NCI-H2029 (cell line): ENCODE measurements at regions not wholly inside any gene's neighbourhood (a gene's known extent, or its start where the extent isn't known, plus 50 kb on each side); places are given as distances from the start of the nearest gene placed in this dataset.
"Not testable (repeated sequence)": the region's sequence is repeated elsewhere in the genome, so short reads cannot be mapped to it uniquely, and the experiment has no call there.

Experiments
- DNase-seq: peaks from one replicate; lab custom pipeline; 2025; lab: John Stamatoyannopoulos, UW

DNA sequence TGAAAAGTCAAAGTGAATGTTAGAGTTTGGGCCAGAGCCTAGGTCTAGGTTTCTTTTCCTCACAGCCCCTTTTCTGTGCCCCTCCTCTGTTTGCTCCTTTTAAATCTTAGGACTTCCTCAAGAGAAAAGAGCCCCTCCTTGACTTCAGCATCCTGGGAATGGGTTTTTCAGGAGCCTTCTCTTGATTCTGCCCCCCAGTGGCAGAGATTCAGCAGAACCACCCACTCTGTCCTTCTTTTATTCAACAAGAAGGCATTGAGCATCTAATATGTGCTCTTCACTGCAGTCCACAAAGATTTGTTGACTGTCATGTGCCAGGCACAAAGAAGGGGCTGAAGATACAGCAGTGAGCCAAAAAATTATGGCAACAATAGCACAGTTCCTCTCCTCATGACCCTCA lies 270.8 kb upstream of the CDH5 start:
- DNase-seq = no peak

DNA sequence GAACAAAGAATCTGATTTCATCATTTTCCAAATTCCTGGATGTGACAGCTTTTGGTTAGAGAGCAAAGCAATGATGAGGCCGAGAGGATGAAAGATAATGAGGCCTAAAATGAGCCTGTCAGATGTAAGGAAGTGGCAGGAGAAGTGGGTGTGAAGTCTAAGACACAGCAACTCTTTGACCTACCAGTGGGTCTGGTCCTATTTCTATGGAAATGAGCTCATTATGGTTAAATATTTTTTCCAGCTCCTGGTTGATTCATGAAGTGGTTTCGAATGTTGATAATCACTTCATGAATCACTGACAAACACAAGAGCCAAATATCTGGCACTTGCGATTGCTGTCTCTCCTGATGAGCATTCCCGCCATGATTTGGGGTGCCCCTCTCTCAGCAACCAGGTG lies 273.3 kb upstream of the CDH5 start:
- DNase-seq = no peak

DNA sequence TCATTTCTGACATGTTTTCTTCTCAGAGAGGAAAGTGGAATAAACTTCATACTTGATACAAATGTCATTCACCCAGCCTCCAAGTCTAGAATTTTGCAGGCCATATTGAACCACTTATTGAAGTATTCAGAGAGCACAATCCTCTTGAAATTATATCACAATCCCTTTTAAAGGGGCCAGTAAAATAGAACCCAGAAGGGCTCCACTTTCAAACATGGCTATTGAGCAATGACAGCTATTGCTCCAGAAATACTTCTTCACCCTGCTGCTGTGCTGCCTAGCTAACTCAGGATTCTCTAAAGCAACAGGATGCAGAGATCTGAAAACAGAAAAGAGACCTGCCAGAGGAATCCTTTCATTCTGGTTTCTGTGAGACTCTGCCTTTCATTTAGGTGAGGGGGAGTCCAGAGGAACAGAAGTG lies 275.0 kb upstream of the CDH5 start:
- no peak for DNase-seq

DNA sequence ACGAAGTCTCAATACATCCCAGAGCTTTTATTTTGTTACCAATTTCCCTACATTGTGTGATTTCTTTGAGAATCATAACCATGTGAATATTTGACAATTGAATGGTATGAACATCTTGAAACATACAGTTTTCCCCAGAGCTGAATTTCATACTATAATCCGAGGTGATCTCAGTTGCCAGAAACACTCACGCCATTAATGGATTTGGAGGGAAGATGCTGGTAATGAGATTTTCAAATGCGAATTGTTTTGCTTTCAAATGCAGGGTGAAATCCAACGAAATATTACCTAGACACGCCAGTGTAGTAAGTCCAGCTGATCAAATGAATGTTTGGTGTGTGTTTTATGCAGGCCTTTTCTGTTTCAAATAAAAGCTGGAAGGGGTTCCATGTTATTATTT lies 277.8 kb upstream of the CDH5 start:
- DNase-seq = no peak

DNA sequence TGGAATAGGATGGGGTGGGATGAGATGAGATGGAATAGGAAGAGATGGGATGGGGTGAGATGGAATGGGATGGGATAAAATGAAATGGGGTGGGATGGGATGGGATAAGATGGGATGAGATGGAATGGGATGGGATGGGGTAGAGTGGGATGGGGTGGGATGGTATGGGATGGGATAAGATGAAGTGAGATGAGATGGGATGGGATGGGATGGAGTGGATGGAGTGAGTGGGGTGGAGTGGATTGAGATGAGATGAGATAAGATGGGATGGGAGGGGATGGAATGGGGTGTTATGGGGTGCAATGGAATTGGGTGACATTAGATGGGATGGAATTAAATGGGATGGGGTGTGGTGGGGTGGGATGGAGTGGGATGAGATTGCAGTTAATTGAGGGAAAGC lies 279.2 kb upstream of the CDH5 start:
- no peak for DNase-seq

DNA sequence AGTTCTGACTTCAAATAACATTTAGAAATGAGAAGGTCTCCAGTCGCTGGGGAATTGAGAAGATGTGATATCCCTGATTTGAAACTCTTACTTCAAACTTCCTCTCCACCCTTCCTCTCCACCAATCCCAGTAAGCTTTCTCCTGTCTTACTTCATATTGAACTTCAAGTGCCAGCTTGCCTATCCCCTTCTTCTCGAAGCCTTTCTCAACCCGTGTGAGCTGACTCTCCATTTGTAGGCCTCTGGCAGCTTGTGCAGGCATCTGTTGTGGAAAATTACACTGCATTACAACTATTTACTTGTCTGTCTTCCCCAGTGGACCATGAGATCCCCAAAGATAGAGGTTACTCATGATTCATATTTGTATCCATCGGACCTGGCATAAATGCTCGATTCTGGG lies 280.8 kb upstream of the CDH5 start:
- DNase-seq = no peak

DNA sequence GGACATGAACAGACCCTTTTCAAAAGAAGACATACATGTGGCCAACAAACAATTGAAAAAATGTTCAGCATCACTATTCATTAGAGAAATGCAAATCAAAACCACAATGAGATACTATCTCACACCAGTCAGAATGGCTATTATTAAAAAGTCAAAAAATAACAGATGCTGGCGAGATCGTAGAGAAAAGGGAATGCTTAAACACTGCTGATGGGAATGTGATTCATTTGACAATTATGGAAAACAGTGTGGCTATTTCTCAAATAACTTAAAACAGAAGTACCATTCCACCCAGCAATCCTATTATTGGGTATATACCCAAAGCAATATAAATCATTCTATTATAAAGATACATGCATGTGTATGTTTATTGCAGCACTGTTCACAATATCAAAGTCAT lies 281.8 kb upstream of the CDH5 start:
- DNase-seq = not testable (repeated sequence)

DNA sequence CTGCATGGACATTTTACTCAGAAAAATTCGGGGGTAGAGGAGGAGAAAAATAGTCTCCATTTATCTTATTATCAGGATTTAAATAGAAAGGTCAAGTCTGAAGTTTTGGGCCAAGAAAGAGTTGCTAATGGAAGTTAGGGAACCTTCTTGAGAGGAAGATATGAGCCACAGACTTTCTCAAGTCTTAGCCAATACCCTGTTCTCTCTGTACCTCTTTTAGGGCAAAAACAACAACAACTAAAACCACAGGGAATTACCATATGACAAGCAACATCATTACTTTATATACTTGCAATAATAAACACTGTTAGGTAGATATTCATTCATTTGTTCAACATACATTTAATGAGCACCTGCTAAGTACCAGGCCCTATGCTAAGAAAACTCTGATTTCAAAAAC lies 282.2 kb upstream of the CDH5 start:
- DNase-seq = no peak

DNA sequence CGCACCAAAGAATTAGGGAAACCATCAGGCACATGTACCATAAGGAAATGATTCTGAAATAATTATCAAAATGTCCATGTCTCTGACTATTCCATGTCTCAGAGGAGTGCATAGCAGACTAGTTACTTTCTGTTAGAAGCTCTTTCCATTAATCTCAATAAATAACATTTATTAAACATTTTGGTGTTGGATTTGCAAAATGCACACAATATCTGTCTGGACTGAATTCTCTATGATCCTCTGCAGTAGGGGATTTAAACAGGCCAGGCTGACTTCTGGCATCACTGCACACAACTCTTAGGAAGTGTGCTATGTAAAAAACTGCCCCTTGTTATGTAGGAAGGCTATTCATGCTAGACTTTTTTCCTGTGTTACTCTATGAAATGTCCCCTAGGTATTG lies 283.3 kb upstream of the CDH5 start:
- DNase-seq = no peak

DNA sequence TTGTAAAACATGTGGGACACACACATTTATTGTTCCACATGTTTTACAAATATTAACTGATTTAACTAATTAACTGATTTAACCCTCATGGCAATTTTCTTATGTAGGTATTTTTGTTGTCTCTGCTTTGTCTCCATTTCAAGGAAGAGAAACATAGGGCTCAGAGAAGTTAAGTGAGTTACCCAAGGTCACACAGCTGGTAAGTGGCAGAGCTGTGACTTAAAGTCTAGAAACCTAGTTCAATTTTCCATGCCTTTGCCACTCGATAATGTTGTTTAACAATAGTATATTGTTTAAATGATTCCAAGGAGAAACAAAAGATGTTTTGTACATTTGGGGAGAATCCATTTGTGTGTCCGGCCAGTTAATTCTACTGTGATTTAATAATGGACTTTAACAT lies 284.1 kb upstream of the CDH5 start:
- DNase-seq = no peak

DNA sequence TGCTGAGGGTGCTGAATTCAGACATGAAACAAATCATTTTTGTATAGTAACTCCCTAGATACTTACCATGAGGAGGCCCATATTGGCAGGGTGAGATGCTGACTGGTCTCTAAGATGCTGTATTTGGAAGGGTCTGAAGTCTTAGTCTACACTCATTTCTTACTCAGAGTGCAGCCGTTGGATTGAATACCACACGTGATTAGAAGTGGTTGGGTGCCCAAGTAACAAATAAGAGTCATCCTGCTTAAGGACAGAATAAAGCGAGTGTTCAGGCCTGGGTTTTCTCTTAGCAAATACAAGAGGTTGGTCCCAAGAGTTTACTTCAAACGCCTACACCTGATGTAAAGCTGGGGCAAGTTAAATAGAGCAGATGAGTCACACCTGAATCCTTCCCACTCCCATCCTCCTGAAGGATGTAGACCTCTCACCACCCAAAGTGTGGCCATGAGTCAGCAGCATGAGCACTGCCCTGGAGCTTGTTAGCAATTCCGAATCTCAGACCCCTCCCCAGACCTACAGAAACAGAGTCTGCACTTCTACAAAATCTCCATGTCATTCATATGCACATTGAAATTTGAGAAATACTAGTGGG lies 284.6 kb upstream of the CDH5 start:
- DNase-seq = no peak

DNA sequence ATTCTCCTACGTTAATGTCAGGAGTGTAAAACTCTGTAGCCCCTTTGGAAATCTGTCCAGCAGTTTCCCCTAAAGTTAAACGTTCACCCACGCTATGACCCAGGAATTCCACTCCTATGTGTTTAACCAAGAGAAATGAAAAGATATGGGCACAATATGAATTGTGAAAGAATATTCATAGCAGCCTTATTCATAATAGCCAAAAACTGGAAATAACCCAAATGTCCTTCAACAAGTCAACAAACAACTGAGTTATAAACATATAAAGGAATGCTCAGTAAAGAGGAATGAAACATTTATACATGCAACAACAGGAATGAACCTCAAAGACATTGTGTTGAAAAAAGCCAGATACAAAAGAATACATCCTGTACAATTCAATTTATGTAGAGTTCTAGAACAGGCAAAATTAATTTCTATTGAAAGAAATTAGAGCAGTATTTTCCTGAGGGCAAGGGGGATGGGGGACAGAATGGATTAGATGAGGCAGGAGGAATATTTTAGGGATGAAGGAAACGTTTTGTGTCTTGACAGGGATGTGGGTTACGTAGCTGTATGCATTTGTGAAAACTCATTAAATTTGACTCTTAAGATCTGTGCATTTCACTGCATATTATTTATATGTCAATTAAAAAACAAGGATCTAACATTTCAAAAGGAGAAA lies 286.7 kb upstream of the CDH5 start:
- no peak for DNase-seq

DNA sequence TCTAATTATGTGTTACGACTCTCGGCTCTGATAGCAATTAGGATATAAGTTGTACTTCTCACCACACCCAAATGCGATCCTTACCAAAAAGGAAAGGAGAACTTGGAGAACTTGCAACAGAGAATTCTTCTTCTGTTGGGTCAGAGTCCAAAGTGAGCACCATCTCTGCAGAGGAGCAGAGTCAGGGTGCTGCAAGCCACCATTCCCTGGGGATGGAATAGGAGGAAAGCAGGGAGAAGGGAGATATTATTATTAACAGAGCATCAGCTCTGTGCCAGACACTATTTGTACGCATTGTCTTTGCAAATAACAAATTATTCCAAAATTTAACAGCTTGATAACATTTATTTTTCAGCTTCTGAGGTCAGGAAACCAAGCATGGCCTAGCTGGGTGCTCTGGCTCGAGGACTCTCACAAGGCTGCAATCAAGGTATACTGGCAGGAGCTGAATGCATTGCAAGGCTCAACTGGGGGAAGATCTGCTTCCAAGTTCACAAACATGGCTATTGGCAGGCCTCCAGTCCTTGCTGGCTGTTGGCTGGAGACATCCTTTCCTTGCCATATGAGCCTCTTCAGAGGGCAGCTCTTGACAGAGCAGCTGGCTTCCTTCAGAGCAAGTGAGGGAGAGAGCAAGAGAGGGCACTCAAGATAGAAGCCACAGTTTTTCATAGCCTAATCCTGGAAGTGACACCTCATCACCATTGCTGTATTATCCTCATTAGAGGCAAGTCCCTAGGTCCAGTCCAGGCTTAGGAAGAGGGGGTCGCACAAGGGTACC lies 296.2 kb upstream of the CDH5 start:
- DNase-seq = peak; percentile 50

DNA sequence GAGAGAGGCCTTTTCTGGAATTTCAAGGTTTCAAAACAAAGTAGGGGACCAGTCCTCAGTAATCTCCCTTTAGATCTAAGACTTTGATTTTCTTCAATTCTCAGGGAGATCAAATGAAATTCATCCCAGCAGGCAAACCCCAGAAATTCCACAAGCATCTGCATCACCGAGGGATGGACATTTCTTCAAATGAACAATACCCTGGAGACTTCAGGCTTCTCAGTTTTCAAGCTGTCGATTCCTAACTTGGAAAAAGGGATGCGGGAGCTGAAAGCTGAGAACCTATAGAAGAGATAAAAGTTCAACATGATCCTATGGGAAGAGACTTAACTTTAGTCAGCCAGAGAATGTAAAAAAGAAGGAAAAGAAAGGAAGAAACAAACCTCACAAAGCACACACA lies 296.9 kb upstream of the CDH5 start:
- no peak for DNase-seq

DNA sequence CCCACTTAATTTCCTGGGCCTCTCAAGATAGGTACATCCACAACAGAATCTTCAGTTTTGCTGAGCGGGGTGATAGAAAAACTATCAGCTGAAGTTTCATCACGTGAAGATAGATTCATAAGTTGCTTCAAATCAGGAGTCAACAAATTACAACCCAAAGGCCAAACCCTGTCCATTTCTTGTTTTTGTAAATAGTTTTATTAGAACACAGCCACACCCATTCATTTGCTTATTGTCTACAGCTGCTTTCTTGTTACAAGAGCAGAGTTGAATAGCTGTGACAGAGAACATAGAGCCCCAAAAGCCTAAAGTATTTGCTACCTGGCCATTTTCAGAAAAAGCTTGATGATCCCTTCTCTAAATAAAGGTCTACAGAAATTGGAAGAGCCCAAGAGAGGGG lies 300.1 kb upstream of the CDH5 start:
- DNase-seq = no peak

DNA sequence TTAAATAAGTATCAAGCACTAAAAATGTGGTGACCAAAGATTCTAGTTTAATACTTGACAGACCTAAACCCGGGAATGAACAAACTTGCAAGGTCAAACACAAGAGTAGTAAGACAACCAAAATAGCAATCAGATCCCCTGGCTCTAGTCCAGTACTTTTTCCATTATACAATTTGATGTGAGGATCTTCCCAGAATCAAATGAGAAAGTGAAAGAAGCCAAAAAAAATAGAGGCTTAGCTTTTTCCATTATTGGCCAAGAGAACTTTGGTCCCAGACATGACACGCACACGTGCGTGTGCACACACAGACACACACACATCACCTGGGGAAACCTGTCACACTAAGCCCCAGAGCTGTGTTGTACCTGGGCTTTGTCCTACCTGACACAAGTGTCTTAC lies 300.6 kb upstream of the CDH5 start:
- DNase-seq = no peak

DNA sequence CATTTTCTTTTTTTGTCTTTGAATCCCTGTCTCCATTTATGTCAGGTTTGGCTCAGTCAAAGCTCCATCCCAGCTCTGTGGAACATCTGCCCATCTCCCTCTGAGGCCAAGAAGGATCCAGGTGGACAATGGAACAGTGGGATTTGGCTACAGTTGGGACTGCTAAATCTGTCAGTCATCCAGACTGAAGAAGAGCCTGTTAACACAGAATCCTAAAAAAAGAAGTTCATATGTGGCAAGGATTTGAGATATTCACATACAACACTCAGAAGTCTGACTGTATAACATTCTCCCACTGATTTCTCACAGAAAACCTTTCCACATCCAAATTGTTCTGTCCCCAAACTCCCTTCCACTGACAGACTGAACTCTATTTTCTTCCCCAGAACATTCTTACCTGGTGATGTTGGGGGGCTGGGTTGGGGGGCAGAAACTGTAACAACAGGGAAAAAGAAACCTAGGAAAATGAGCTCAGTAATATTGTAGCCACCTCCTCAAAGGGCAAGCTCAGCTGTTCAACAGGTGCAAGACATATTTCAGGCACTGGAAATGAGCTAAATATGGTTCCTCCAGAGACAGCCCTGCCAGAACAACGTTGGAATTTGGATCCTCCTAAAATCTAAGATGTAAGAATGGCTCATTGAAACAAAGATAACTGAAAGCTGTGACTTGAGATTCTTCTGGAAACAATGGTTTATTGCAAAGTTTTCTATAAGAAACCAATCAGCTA lies 301.5 kb upstream of the CDH5 start:
- DNase-seq = no peak

DNA sequence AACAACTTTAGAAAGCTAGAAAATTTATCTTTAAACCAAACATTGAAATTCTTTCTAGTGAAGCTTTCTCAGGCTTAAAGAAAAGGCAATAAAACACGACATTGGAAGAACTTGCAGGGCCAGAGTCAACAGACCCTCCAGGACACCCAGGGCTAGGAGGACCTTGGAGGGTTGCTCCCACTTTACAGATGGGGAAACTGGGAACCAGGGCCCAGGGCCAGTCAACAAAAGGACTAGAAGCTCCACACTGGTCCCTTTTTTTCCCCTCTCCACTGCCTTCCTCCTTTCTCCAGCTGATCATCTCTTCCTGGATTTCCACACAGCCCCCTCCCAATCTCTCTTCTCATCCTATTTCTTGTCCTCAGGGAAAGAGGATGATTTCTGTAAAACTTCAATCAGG lies 307.7 kb upstream of the CDH5 start:
- no peak for DNase-seq

DNA sequence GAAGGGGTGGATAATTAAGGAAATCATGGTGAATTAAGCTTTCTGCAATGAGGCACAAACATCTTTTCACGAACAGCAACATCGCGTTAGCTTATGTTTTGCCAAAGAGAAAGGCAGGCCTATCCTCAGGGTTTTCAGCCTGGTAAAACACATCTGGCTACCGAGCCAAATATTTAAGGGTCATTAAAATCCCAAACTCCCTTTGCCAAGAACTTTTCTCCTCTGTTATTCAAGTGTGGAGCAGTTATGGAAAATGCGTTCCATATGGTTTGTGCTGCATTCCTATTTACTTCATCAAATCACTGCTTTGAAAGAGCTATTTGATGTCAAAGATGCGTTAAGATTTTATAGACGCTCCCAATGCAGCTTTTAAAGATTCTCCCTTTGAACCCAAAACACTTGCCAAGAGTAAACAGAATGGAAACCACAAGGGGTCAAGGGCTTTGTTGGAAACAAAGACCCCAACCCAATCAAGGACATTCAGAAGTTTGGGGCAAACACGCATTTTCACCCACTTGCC lies 308.3 kb upstream of the CDH5 start:
- no peak for DNase-seq

DNA sequence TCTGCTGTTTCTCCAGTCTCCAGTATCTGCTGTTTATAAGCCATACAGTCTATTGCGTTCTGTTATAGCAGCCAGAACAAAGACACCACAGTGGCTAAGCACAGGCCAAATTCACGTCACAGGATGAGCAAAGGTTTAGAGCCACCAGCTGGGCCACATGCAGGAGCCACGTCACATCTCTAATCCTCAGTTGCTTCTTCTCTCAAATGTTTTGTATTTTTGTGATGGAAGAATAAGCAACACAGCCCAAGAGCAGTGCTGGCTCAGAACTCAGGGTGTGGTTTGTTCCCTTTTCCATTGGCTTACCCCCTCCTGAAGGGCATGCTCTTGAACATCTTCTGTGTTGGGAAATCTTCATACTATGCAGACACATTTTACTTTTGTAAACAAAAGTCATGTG lies 309.4 kb upstream of the CDH5 start:
- no peak for DNase-seq

DNA sequence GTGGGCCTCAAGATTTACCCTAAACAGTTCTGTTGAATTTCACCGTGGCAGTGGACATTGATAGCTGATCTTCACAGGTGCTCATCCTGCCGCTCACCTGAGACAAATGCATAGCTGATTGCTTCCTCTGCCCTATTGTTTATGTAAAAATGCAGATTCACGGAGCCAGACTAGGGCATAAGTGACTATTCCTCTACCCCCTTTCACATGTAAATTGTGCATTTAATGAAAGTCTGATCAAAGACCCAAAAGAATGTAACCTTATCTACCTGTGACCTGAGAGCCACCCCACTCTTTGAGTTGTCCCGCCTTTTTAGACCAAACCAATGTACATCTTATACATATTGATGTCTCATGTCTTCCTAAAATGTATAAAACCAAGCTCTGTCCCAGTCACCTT lies 312.4 kb upstream of the CDH5 start:
- DNase-seq = no peak

DNA sequence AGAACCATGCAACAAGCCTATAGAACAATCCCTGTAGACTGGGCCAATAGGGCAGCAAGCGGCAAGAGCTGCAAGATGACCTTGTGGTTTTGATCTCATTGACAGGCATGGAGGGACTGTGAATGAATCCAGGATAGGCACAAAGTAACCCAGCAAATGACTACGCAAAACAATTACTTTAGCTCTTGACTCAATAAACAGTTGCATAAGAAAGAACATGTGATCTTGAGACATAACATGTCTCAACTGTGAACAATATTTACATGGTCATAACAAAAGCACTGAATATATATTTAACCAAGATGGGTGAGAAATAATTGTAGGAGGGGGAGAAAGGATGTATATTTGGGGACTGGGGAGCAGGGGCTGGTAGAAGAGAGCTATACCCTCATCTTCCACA lies 313.7 kb upstream of the CDH5 start:
- DNase-seq = no peak

DNA sequence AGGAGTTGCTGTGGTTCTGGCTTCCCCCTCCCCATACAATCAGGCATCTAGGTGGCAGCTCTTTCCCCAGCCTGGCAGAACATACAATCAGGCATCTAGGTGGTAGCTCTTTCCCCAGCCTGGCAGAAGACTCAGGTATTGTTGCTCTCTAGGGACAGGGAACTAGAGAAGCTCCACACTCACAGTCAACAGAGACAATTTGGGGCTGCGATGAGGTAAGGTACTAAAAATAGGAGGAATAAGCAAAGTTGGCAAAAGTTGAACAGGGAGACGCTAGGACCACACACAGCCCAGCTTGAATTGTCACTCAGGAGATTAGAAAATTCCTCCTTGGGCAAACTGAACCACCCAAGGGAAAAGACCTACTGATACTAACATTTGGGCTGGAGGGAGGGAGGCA lies 315.5 kb upstream of the CDH5 start:
- DNase-seq = no peak
